SK-N-SH treated with all-trans-retinoic acid at 6 μM for 48 hours (cell line): ENCODE measurements at regions not wholly inside any gene's neighbourhood (a gene's known extent, or its start where the extent isn't known, plus 50 kb on each side); places are given as distances from the start of the nearest gene placed in this dataset.
"Not testable (repeated sequence)": the region's sequence is repeated elsewhere in the genome, so short reads cannot be mapped to it uniquely, and the experiment has no call there.

ENCODE experiments used
- ATAC-seq: fragments of 200-7000 bp; cut with Tn5 transposase; 3 replicates; pipeline ENCODE4 v1.9.1; 2020; ENCODE audit warnings: mild to moderate bottlenecking, moderate library complexity
- ARNTL ChIP-seq: fragments of 450-650 bp; formaldehyde crosslinking; IDR thresholded peaks from 2 replicates; pipeline ENCODE4 v1.5.0; 2020; ENCODE audit warnings: low read depth, mild to moderate bottlenecking, moderate library complexity, borderline replicate concordance
- BACH2 ChIP-seq: fragments of 250-450 bp; sonication (Bioruptor Pico); IDR thresholded peaks from 2 replicates; pipeline ENCODE4 v1.9.0; 2021; ENCODE audit warnings: mild to moderate bottlenecking, borderline replicate concordance
- CSDC2 ChIP-seq: fragments of 250-450 bp; sonication (Bioruptor Pico); IDR thresholded peaks from 2 replicates; pipeline ENCODE4 v1.5.0; 2020; ENCODE audit warnings: mild to moderate bottlenecking, moderate library complexity
- ESRRG ChIP-seq: fragments of 250-450 bp; sonication (Bioruptor Pico); IDR thresholded peaks from 2 replicates; pipeline ENCODE4 v1.6.1; 2021; ENCODE audit warnings: mild to moderate bottlenecking
- GLIS3 ChIP-seq: fragments of 250-450 bp; sonication (Bioruptor Pico); IDR thresholded peaks from 2 replicates; pipeline ENCODE4 v1.5.0; 2020; ENCODE audit warnings: mild to moderate bottlenecking, moderate library complexity
- ISL1 ChIP-seq: fragments of 250-450 bp; sonication (Bioruptor Pico); IDR thresholded peaks from 2 replicates; pipeline ENCODE4 v2.1.2; 2022; ENCODE audit warnings: mild to moderate bottlenecking, moderate library complexity
- PPARA ChIP-seq: fragments of 250-450 bp; sonication (Bioruptor Pico); IDR thresholded peaks from 2 replicates; pipeline ENCODE4 v1.5.0; 2020; ENCODE audit warnings: mild to moderate bottlenecking, borderline replicate concordance
- RARB ChIP-seq: fragments of 250-450 bp; sonication (Bioruptor Pico); IDR thresholded peaks from 2 replicates; pipeline ENCODE4 v1.8.0; 2021; ENCODE audit warnings: mild to moderate bottlenecking, moderate library complexity
- SNAI2 ChIP-seq: fragments of 250-450 bp; sonication (Bioruptor Pico); IDR thresholded peaks from 2 replicates; pipeline ENCODE4 v1.5.0; 2020; ENCODE audit warnings: mild to moderate bottlenecking, moderate library complexity
- TCF4 ChIP-seq: fragments of 250-450 bp; sonication (Bioruptor Pico); IDR thresholded peaks from 2 replicates; pipeline ENCODE4 v1.8.0; 2021; ENCODE audit warnings: mild to moderate bottlenecking, moderate library complexity, borderline replicate concordance
- TOX ChIP-seq: fragments of 250-450 bp; sonication (Bioruptor Pico); IDR thresholded peaks from 2 replicates; pipeline ENCODE4 v1.8.0; 2021; ENCODE audit warnings: mild to moderate bottlenecking, moderate library complexity, borderline replicate concordance
- ZC3H10 ChIP-seq: fragments of 250-450 bp; sonication (Bioruptor Pico); IDR thresholded peaks from 2 replicates; pipeline ENCODE4 v1.5.1; 2021; ENCODE audit warnings: mild to moderate bottlenecking, moderate library complexity
- ZFP3 ChIP-seq: fragments of 250-450 bp; sonication (Bioruptor Pico); IDR thresholded peaks from 2 replicates; pipeline ENCODE4 v1.5.0; 2020; ENCODE audit warnings: mild to moderate bottlenecking, moderate library complexity
- ZFP30 ChIP-seq: fragments of 450-650 bp; formaldehyde crosslinking; IDR thresholded peaks from 2 replicates; pipeline ENCODE4 v1.5.0; 2022; ENCODE audit warnings: mild to moderate bottlenecking, moderate library complexity
- ZNF565 ChIP-seq: fragments of 450-650 bp; formaldehyde crosslinking; conservative IDR thresholded peaks from 2 replicates; pipeline ENCODE4 v1.5.0; 2020; ENCODE audit warnings: low read depth, mild to moderate bottlenecking, moderate library complexity
- ZNF70 ChIP-seq: fragments of 450-650 bp; formaldehyde crosslinking; IDR thresholded peaks from 2 replicates; pipeline ENCODE4 v1.5.0; 2020; ENCODE audit warnings: mild to moderate bottlenecking, moderate library complexity
- ZNF8 ChIP-seq: fragments of 450-650 bp; formaldehyde crosslinking; IDR thresholded peaks from 2 replicates; pipeline ENCODE4 v1.5.0; 2020; ENCODE audit warnings: mild to moderate bottlenecking, moderate library complexity
- TF ChIP-seq, protein P1 (sequence below): fragments of 250-450 bp; sonication (Bioruptor Pico); IDR thresholded peaks from 2 replicates; pipeline ENCODE4 v1.8.0; 2020; ENCODE audit warnings: mild to moderate bottlenecking, moderate library complexity, borderline replicate concordance
- TF ChIP-seq, protein P2 (sequence below): fragments of 250-450 bp; sonication (Bioruptor Pico); IDR thresholded peaks from 2 replicates; pipeline ENCODE4 v1.5.0; 2020; ENCODE audit warnings: mild to moderate bottlenecking, moderate library complexity
- TF ChIP-seq, protein P3 (sequence below): fragments of 250-450 bp; sonication (Bioruptor Pico); IDR thresholded peaks from 2 replicates; pipeline ENCODE4 v1.5.1; 2021; ENCODE audit warnings: mild to moderate bottlenecking, moderate library complexity
- TF ChIP-seq, protein P4 (sequence below): fragments of 250-450 bp; sonication (Bioruptor Pico); IDR thresholded peaks from 2 replicates; pipeline ENCODE4 v1.5.1; 2020; ENCODE audit warnings: low read depth, mild to moderate bottlenecking, moderate library complexity

DNA sequence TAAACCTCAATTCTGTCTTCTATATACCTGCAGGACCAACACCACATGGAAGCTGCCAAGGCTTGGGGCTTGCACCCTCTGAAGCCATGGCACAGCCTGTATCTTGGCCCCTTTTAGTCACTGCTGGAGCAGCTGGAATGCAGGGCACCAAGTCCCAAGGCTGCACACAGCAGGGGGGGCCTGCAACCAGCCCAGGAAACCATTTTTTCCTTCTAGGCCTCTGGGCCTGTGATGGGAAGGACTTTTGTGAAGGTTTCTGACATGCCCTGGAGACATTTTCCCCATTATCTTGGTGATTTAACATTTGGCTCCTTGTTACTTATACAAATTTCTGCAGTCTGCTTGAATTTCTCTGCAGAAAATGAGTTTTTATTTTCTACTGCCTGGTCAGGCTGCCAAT is 123.2 kb upstream of the PCGF5 start:
- TF ChIP-seq, protein P1, sequence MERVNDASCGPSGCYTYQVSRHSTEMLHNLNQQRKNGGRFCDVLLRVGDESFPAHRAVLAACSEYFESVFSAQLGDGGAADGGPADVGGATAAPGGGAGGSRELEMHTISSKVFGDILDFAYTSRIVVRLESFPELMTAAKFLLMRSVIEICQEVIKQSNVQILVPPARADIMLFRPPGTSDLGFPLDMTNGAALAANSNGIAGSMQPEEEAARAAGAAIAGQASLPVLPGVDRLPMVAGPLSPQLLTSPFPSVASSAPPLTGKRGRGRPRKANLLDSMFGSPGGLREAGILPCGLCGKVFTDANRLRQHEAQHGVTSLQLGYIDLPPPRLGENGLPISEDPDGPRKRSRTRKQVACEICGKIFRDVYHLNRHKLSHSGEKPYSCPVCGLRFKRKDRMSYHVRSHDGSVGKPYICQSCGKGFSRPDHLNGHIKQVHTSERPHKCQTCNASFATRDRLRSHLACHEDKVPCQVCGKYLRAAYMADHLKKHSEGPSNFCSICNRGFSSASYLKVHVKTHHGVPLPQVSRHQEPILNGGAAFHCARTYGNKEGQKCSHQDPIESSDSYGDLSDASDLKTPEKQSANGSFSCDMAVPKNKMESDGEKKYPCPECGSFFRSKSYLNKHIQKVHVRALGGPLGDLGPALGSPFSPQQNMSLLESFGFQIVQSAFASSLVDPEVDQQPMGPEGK (CRISPR knock-in tag): no peak
- TF ChIP-seq TCF4 (CRISPR knock-in tag): no peak
- TF ChIP-seq, protein P2, sequence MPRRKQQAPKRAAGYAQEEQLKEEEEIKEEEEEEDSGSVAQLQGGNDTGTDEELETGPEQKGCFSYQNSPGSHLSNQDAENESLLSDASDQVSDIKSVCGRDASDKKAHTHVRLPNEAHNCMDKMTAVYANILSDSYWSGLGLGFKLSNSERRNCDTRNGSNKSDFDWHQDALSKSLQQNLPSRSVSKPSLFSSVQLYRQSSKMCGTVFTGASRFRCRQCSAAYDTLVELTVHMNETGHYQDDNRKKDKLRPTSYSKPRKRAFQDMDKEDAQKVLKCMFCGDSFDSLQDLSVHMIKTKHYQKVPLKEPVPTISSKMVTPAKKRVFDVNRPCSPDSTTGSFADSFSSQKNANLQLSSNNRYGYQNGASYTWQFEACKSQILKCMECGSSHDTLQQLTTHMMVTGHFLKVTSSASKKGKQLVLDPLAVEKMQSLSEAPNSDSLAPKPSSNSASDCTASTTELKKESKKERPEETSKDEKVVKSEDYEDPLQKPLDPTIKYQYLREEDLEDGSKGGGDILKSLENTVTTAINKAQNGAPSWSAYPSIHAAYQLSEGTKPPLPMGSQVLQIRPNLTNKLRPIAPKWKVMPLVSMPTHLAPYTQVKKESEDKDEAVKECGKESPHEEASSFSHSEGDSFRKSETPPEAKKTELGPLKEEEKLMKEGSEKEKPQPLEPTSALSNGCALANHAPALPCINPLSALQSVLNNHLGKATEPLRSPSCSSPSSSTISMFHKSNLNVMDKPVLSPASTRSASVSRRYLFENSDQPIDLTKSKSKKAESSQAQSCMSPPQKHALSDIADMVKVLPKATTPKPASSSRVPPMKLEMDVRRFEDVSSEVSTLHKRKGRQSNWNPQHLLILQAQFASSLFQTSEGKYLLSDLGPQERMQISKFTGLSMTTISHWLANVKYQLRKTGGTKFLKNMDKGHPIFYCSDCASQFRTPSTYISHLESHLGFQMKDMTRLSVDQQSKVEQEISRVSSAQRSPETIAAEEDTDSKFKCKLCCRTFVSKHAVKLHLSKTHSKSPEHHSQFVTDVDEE: no peak
- TF ChIP-seq ZFP30: no peak
- TF ChIP-seq, protein P3, sequence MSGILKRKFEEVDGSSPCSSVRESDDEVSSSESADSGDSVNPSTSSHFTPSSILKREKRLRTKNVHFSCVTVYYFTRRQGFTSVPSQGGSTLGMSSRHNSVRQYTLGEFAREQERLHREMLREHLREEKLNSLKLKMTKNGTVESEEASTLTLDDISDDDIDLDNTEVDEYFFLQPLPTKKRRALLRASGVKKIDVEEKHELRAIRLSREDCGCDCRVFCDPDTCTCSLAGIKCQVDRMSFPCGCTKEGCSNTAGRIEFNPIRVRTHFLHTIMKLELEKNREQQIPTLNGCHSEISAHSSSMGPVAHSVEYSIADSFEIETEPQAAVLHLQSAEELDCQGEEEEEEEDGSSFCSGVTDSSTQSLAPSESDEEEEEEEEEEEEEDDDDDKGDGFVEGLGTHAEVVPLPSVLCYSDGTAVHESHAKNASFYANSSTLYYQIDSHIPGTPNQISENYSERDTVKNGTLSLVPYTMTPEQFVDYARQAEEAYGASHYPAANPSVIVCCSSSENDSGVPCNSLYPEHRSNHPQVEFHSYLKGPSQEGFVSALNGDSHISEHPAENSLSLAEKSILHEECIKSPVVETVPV (CRISPR knock-in tag): no peak
- no peak for TF ChIP-seq BACH2 (CRISPR knock-in tag)
- no peak for TF ChIP-seq ARNTL (CRISPR knock-in tag)
- no peak for TF ChIP-seq ESRRG (CRISPR knock-in tag)
- no peak for ATAC-seq

DNA sequence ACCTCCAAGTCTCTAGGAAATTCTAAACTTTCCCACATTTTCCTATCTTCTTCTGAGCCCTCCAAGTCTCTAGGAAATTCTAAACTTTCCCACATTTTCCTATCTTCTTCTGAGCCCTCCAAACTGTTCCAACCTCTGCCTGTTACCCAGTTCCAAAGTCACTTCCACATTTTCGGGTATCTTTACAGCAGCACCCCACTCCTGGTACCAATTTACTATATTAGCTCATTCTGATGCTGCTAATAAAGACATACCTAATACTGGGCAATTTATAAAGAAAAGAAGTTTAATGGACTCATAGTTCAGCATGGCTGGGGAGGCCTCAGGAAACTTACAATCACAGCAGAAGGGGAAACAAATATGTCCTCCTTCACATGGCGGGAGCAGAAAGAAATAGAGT is 122.4 kb upstream of the PCGF5 start:
- ATAC-seq: not testable (repeated sequence)

DNA sequence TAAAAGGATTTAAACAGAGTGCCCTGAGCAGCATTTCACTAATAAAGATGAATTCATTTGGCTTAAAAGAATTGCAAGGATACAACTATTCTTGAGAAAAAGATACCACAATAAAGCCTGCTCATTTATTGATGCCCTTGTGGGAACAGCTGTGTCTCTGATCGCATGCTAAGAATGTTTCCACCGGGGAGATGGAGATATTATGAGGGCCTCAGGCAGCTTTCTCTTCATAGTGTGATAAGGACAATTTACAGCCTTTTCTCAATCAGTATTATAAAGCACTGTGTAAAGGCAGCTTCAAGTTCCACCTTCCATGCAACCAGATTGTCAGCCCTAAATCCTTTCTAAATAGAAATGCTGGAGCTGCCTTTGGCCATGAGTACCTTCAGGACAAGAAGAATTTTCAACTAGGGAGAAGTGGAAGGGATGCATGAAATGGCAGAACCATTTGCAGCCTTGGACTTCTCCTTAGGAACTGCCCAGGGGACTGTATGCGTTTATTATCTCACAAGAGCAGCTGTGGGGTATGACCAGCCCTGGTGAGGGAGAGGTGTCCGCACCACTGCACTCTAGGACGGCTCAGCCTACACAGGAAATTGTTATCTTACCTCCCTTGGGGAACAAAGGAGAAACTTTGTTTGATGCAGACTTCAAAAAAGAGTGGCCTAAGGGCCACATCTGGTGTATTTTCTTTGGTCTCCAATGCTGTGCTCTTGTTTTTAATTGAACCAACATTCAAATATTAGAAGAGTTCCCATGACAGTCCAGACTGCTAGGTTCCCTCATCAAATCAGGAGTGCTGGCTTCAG is 116.9 kb upstream of the PCGF5 start:
- TF ChIP-seq SNAI2 (CRISPR knock-in tag): no peak
- no peak for TF ChIP-seq PPARA (CRISPR knock-in tag)
- TF ChIP-seq, protein P4, sequence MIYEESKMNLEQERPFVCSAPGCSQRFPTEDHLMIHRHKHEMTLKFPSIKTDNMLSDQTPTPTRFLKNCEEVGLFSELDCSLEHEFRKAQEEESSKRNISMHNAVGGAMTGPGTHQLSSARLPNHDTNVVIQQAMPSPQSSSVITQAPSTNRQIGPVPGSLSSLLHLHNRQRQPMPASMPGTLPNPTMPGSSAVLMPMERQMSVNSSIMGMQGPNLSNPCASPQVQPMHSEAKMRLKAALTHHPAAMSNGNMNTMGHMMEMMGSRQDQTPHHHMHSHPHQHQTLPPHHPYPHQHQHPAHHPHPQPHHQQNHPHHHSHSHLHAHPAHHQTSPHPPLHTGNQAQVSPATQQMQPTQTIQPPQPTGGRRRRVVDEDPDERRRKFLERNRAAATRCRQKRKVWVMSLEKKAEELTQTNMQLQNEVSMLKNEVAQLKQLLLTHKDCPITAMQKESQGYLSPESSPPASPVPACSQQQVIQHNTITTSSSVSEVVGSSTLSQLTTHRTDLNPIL (CRISPR knock-in tag): no peak
- no peak for TF ChIP-seq ISL1 (CRISPR knock-in tag)
- TF ChIP-seq ZC3H10 (CRISPR knock-in tag): no peak
- no peak for TF ChIP-seq BACH2 (CRISPR knock-in tag)
- no peak for TF ChIP-seq TOX (CRISPR knock-in tag)
- TF ChIP-seq ZNF8 (CRISPR knock-in tag): no peak
- TF ChIP-seq ZFP3: no peak
- no peak for TF ChIP-seq RARB
- TF ChIP-seq ZFP30: no peak
- TF ChIP-seq, protein P2: no peak
- no peak for TF ChIP-seq ESRRG (CRISPR knock-in tag)
- no peak for TF ChIP-seq TCF4 (CRISPR knock-in tag)
- TF ChIP-seq, protein P3 (CRISPR knock-in tag): no peak
- TF ChIP-seq CSDC2 (CRISPR knock-in tag): no peak
- TF ChIP-seq ZNF565: no peak
- TF ChIP-seq ZNF70: no peak
- no peak for TF ChIP-seq GLIS3 (CRISPR knock-in tag)
- TF ChIP-seq, protein P1 (CRISPR knock-in tag): no peak

More for the DNA sequence above, 116.9 kb upstream of the PCGF5 start:
- peak; percentile 50; the same call in 2 of the 3 replicates for ATAC-seq
